Tibial nerve (tissue), 4 donors: ENCODE measurements at regions not wholly inside any gene's neighbourhood (a gene's known extent, or its start where the extent isn't known, plus 50 kb on each side); places are given as distances from the start of the nearest gene placed in this dataset.

ENCODE experiments used
- EP300 ChIP-seq, 2 donors: sonication (generic); formaldehyde crosslinking; IDR thresholded peaks; one replicate each; pipeline ENCODE4 v1.6.1; 2017; ENCODE audit warnings: antibody characterized with exemption in 2 of 2, mild to moderate bottlenecking in 1 of 2
- TF ChIP-seq, protein P1 (sequence below), 5 experiments: fragments of 200-600 bp in 3 of 5; fragments of 450-650 bp in 2 of 5; sonication (generic) in 3 of 5; IDR thresholded peaks; one replicate each; pipeline ENCODE4 v1.5.1; 2016 to 2019; ENCODE audit warnings: antibody characterized with exemption in 5 of 5, mild to moderate bottlenecking in 3 of 5, moderate library complexity in 2 of 5

DNA sequence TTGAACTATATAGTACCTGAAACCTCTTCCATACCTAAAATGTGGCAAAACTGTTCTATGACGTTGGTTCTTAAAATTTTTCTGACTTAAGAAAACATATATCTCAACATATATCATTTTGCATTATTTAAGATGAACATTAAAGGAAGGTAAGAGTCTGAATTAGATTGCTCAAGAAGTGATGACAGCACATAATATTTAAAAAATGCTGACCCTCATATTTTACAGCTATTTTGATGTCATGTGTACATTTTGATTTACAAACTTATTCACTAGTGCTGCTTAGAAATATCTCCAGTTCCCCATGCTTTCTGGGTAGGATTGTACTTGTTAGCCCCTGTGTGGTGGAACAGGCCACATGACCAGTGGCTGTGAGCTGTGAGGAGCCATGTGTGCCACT is 666.1 kb downstream of the SATB2 start:
- TF ChIP-seq, protein P1, sequence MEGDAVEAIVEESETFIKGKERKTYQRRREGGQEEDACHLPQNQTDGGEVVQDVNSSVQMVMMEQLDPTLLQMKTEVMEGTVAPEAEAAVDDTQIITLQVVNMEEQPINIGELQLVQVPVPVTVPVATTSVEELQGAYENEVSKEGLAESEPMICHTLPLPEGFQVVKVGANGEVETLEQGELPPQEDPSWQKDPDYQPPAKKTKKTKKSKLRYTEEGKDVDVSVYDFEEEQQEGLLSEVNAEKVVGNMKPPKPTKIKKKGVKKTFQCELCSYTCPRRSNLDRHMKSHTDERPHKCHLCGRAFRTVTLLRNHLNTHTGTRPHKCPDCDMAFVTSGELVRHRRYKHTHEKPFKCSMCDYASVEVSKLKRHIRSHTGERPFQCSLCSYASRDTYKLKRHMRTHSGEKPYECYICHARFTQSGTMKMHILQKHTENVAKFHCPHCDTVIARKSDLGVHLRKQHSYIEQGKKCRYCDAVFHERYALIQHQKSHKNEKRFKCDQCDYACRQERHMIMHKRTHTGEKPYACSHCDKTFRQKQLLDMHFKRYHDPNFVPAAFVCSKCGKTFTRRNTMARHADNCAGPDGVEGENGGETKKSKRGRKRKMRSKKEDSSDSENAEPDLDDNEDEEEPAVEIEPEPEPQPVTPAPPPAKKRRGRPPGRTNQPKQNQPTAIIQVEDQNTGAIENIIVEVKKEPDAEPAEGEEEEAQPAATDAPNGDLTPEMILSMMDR (IDR thresholded peaks at IDR 0.05): no peak
- TF ChIP-seq EP300 (IDR thresholded peaks at IDR 0.05): no peak
